GM23248 (cell line): ENCODE measurements at regions not wholly inside any gene's neighbourhood (a gene's known extent, or its start where the extent isn't known, plus 50 kb on each side); places are given as distances from the start of the nearest gene placed in this dataset.

Source experiments
- EZH2 ChIP-seq: fragments of 200-600 bp; sonication (generic); IDR thresholded peaks from 2 replicates; pipeline ENCODE4 v1.6.1; 2018; ENCODE audit warnings: antibody characterized with exemption, mild to moderate bottlenecking; ENCODE audit not compliant: insufficient read depth, poor library complexity, severe bottlenecking
- EZH2phosphoT487 ChIP-seq: fragments of 200-600 bp; sonication (generic); IDR thresholded peaks from 2 replicates; pipeline ENCODE4 v1.6.1; 2018; ENCODE audit warnings: antibody characterized with exemption, moderate library complexity, mild to moderate bottlenecking, low read depth; ENCODE audit not compliant: insufficient read depth

- TF ChIP-seq EZH2 = no peak
- no peak for TF ChIP-seq EZH2phosphoT487
Measured at GRCh38 chr14:95445161-95445560, 71.3 kb downstream of the SYNE3 start.
